ENCODE measurements at regions not wholly inside any gene's neighbourhood (a gene's known extent, or its start where the extent isn't known, plus 50 kb on each side); places are given as distances from the start of the nearest gene placed in this dataset.

- no peak for TF ChIP-seq CTCF (conservative IDR thresholded peaks at IDR 0.05; ENCODE audit: low read length)
- TF ChIP-seq EZH2phosphoT487 (IDR thresholded peaks at IDR 0.05; ENCODE audit: borderline replicate concordance): no peak
These were observed 344.6 kb downstream of the TYW1 start for GRCh38 chr7:67341153-67341768.
